ENCODE measurements at regions not wholly inside any gene's neighbourhood (a gene's known extent, or its start where the extent isn't known, plus 50 kb on each side); places are given as distances from the start of the nearest gene placed in this dataset.

DNA sequence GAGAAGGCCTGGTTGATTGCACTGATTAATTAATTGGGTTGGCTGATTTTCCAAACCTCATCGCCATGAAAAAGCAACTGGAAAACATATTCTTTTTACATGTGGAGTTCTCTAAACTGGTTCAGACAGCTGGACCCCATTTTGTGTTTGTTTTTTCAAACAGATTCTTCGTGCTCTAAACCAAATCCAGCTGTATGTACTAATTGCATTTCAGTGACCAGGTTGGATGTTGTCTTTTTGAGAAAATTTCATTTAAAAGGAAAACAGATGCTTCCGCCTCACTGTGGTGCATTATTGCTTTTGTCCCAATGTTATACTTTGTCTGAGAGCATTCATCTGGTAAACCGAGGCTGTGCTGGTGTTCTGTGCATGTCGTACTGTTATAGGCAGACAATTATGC, 67.8 kb upstream of the LNX1 start:
- H2AFZ ChIP-seq (ENCODE audit: low read depth, low read length) = no peak overlapping the region
- H3K27me3 ChIP-seq (ENCODE audit: insufficient read depth, low read length, poor library complexity) = no peaks in the 10 kb centered on the region
- H3K9me3 ChIP-seq (ENCODE audit: insufficient read depth, low read length, severe bottlenecking) = no peaks in the 10 kb centered on the region
- ATAC-seq (ENCODE audit: insufficient read depth, low read depth) = no peak
- H4K20me1 ChIP-seq (ENCODE audit: insufficient read depth, low read length) = no peaks in the 10 kb centered on the region
- no peak overlapping the region for H3K4me3 ChIP-seq (ENCODE audit: low read depth in 1 of 2, low read length in 2 of 2)
- H3K79me2 ChIP-seq (ENCODE audit: insufficient read depth, low read length) = no peaks in the 10 kb centered on the region
- no peaks in the 10 kb centered on the region for H3K36me3 ChIP-seq (ENCODE audit: insufficient read depth, low read length)
- H3K9ac ChIP-seq (ENCODE audit: low read depth, low read length) = no peak overlapping the region
- H3K27ac ChIP-seq (ENCODE audit: low read length) = no peak overlapping the region
- H3K4me1 ChIP-seq (ENCODE audit: insufficient read depth, low read length) = no peaks in the 10 kb centered on the region
- H3K4me2 ChIP-seq (ENCODE audit: insufficient read depth, low read length) = no peak overlapping the region
- DNase-seq = no peak
- TF ChIP-seq, protein P1, sequence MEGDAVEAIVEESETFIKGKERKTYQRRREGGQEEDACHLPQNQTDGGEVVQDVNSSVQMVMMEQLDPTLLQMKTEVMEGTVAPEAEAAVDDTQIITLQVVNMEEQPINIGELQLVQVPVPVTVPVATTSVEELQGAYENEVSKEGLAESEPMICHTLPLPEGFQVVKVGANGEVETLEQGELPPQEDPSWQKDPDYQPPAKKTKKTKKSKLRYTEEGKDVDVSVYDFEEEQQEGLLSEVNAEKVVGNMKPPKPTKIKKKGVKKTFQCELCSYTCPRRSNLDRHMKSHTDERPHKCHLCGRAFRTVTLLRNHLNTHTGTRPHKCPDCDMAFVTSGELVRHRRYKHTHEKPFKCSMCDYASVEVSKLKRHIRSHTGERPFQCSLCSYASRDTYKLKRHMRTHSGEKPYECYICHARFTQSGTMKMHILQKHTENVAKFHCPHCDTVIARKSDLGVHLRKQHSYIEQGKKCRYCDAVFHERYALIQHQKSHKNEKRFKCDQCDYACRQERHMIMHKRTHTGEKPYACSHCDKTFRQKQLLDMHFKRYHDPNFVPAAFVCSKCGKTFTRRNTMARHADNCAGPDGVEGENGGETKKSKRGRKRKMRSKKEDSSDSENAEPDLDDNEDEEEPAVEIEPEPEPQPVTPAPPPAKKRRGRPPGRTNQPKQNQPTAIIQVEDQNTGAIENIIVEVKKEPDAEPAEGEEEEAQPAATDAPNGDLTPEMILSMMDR (IDR thresholded peaks at IDR 0.05; ENCODE audit: borderline replicate concordance, extremely low read depth, low read length, poor library complexity, severe bottlenecking) = no peak

DNA sequence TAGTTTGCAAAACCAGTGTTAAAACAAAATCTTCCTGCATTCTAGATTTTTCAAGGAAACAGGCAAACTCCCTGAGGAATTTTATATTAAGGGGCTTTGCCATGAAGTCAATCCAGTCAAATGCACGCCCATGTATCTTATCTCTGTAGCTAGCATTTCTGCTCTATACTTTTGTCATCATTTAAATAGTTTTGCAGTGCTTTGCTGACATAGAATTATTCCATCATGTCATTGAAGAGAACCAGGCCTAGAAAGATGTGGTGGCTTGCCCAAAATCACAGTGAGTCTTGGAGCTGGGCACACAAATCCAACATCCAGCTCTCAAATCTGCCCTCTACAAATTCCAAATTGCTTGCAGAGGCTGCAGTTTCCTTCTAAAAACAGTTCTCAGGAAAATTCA, 66.7 kb upstream of the LNX1 start:
- TF ChIP-seq, protein P1 (IDR thresholded peaks at IDR 0.05; ENCODE audit: borderline replicate concordance, extremely low read depth, low read length, poor library complexity, severe bottlenecking) = no peak
- no peak for TF ChIP-seq EZH2 (IDR thresholded peaks at IDR 0.05; ENCODE audit: borderline replicate concordance, low read depth, low read length, severe bottlenecking)
- H3K27me3 ChIP-seq (ENCODE audit: insufficient read depth, low read length, poor library complexity) = no peaks in the 10 kb centered on the region
- H4K20me1 ChIP-seq (ENCODE audit: insufficient read depth, low read length) = no peaks in the 10 kb centered on the region
- no peak overlapping the region for H3K9ac ChIP-seq (ENCODE audit: low read depth, low read length)
- ATAC-seq (ENCODE audit: insufficient read depth, low read depth) (no peak), DNase-seq (no peak)
- H3K79me2 ChIP-seq (ENCODE audit: insufficient read depth, low read length) = no peaks in the 10 kb centered on the region
- H3K4me1 ChIP-seq (ENCODE audit: insufficient read depth, low read length) = no peaks in the 10 kb centered on the region
- H3K4me2 ChIP-seq (ENCODE audit: insufficient read depth, low read length) = no peak overlapping the region
- no peaks in the 10 kb centered on the region for H3K36me3 ChIP-seq (ENCODE audit: insufficient read depth, low read length)
- no peak overlapping the region for H3K4me3 ChIP-seq (ENCODE audit: low read depth in 1 of 2, low read length in 2 of 2)
- H3K27ac ChIP-seq (ENCODE audit: low read length) = no peak overlapping the region
- H3K9me3 ChIP-seq (ENCODE audit: insufficient read depth, low read length, severe bottlenecking) = no peaks in the 10 kb centered on the region
- H2AFZ ChIP-seq (ENCODE audit: low read depth, low read length) = no peak overlapping the region

DNA sequence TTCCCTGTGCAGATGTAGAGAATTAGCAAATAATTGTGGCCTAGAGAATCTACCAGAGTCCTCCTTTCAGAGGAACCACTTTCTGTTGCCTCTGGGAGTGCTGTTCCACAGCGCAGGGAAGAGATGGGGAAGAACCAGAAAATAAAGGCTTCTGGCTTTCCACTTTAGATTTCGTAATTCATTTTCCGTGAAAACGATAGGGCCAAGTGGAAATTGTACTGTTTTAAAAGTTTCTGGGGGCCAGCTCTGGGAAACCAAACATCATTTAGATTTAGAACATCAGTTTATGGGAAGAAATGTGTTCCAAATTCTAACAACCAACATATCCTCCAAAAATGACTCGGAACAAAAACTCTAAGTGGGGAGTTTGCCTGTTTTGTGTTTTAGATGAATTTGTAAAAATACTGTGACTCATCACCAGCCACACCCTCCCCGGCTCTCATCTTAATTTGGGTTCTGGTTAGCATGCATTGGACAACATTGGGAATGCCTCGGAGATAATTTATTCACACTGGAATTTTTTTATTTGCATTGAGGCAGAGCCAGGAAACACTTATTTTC, 65.2 kb upstream of the LNX1 start:
- Histone ChIP-seq H3K4me2 (ENCODE audit: insufficient read depth, low read length) (no peak overlapping the region), H3K36me3 (ENCODE audit: insufficient read depth, low read length) (no peaks in the 10 kb centered on the region), H3K27me3 (ENCODE audit: insufficient read depth, low read length, poor library complexity) (no peaks in the 10 kb centered on the region), H3K4me1 (ENCODE audit: insufficient read depth, low read length) (no peaks in the 10 kb centered on the region), H4K20me1 (ENCODE audit: insufficient read depth, low read length) (no peaks in the 10 kb centered on the region), H3K4me3 (ENCODE audit: low read depth in 1 of 2, low read length in 2 of 2) (no peak overlapping the region), H3K9ac (ENCODE audit: low read depth, low read length) (no peak overlapping the region), H3K79me2 (ENCODE audit: insufficient read depth, low read length) (no peaks in the 10 kb centered on the region), H2AFZ (ENCODE audit: low read depth, low read length) (no peak overlapping the region), H3K27ac (ENCODE audit: low read length) (no peak overlapping the region), H3K9me3 (ENCODE audit: insufficient read depth, low read length, severe bottlenecking) (no peaks in the 10 kb centered on the region)
- TF ChIP-seq, protein P1 (IDR thresholded peaks at IDR 0.05; ENCODE audit: borderline replicate concordance, extremely low read depth, low read length, poor library complexity, severe bottlenecking) = no peak
- TF ChIP-seq EZH2 (IDR thresholded peaks at IDR 0.05; ENCODE audit: borderline replicate concordance, low read depth, low read length, severe bottlenecking) = no peak
- ATAC-seq (ENCODE audit: insufficient read depth, low read depth) (no peak), DNase-seq (no peak)

DNA sequence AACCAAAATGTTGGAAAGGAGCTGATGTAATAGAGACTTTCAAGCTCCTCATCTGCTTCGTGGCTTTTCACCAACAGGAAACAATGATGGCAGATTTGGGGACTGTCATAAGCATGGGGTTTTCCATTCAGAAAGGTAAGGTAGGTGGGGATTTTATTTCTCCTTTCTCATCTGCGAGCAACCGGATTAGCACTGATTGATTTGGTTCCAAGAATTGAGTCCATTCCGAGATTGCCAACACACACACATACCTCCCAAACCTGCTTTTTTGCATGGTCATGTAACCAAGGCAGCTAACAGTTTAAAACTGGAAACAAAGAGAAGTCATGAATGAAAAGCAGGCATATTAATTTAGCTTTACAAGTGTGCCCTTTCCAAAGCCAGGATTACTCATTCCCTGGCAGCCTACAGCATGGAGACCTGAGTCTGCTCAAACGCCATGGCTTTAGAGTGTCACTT, 63.0 kb upstream of the LNX1 start:
- H2AFZ ChIP-seq (ENCODE audit: low read depth, low read length) = no peak overlapping the region
- no peaks in the 10 kb centered on the region for H3K36me3 ChIP-seq (ENCODE audit: insufficient read depth, low read length)
- no peaks in the 10 kb centered on the region for H3K27me3 ChIP-seq (ENCODE audit: insufficient read depth, low read length, poor library complexity)
- no peaks in the 10 kb centered on the region for H3K9me3 ChIP-seq (ENCODE audit: insufficient read depth, low read length, severe bottlenecking)
- no peak overlapping the region for H3K4me3 ChIP-seq (ENCODE audit: low read depth in 1 of 2, low read length in 2 of 2)
- no peak for DNase-seq
- H3K79me2 ChIP-seq (ENCODE audit: insufficient read depth, low read length) = no peaks in the 10 kb centered on the region
- H3K4me1 ChIP-seq (ENCODE audit: insufficient read depth, low read length) = no peaks in the 10 kb centered on the region
- no peak for TF ChIP-seq EZH2 (IDR thresholded peaks at IDR 0.05; ENCODE audit: borderline replicate concordance, low read depth, low read length, severe bottlenecking)
- TF ChIP-seq, protein P1 (IDR thresholded peaks at IDR 0.05; ENCODE audit: borderline replicate concordance, extremely low read depth, low read length, poor library complexity, severe bottlenecking) = no peak
- no peak overlapping the region for H3K9ac ChIP-seq (ENCODE audit: low read depth, low read length)
- H3K4me2 ChIP-seq (ENCODE audit: insufficient read depth, low read length) = no peak overlapping the region
- no peak overlapping the region for H3K27ac ChIP-seq (ENCODE audit: low read length)
- ATAC-seq (ENCODE audit: insufficient read depth, low read depth) = no peak
- no peaks in the 10 kb centered on the region for H4K20me1 ChIP-seq (ENCODE audit: insufficient read depth, low read length)
